Activated T-helper 17 cell treated with anti-CD3 and anti-CD28 coated beads, Interleukin-2, amount 50 U/mL, for 72 hours (primary cell): ENCODE measurements at regions not wholly inside any gene's neighbourhood (a gene's known extent, or its start where the extent isn't known, plus 50 kb on each side); places are given as distances from the start of the nearest gene placed in this dataset.

Source experiments
- ATAC-seq: fragments of 150-1000 bp; cut with Tn5 transposase; replicated peaks from 2 replicates; pipeline ENCODE4 v1.10.0; 2021; ENCODE audit warnings: mild to moderate bottlenecking, moderate library complexity
- H3K27ac Mint-ChIP-seq: one replicate; pipeline ENCODE4 v1.8.0; 2022; ENCODE audit warnings: mixed read lengths
- H3K27me3 Mint-ChIP-seq: one replicate; pipeline ENCODE4 v1.8.0; 2022; ENCODE audit warnings: mixed read lengths
- H3K36me3 Mint-ChIP-seq: one replicate; pipeline ENCODE4 v1.8.0; 2022; ENCODE audit warnings: low read depth, mild to moderate bottlenecking, mixed read lengths
- H3K4me1 Mint-ChIP-seq: one replicate; pipeline ENCODE4 v1.8.0; 2022; ENCODE audit warnings: mixed read lengths
- H3K4me3 Mint-ChIP-seq: one replicate; pipeline ENCODE4 v1.8.0; 2022; ENCODE audit warnings: mild to moderate bottlenecking, mixed read lengths
- H3K9me3 Mint-ChIP-seq: one replicate; pipeline ENCODE4 v1.8.0; 2022; ENCODE audit warnings: mixed read lengths

DNA sequence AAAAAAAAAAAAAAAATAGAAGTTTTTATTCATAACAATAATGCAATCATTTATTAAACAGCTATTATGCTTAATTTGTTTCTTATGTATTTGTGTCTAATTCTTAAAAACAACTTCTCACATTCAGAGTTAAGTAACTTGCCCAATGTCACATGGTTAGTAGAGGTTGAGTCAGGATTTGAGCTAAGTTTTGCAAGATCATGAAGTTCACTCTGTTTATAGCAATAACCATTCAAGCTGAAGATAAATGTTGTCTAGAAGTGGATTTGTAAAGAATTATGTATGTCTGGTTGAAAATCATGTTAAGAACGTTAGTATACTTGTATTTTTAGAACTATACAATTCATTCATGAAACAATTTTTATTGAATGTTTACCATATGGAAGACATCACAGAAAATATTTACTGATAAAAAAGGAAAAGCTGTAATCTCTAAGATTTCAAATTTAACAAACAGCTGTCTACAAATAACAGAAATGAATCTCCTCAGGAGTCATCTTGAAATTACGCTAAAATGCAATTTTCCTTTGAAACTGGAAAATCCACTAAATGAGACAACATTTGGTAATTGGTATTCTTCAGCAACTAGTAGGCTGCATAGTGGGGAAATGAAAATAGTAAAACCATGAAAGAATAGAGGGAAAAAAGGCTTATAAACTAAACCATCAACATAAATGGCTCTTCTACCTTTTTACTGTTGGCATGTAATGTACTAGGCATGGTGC, 70.5 kb upstream of the AHR start:
- ATAC-seq = no peak
- no peaks in the 10 kb centered on the region for H3K27me3 Mint-ChIP-seq
- peaks cover under 1% of the 10 kb centered on the region for H3K4me1 Mint-ChIP-seq
- peaks cover 5% of the 10 kb centered on the region for H3K9me3 Mint-ChIP-seq
- H3K4me3 Mint-ChIP-seq = no peak overlapping the region
- no peak overlapping the region for H3K27ac Mint-ChIP-seq
- H3K36me3 Mint-ChIP-seq = no peaks in the 10 kb centered on the region

DNA sequence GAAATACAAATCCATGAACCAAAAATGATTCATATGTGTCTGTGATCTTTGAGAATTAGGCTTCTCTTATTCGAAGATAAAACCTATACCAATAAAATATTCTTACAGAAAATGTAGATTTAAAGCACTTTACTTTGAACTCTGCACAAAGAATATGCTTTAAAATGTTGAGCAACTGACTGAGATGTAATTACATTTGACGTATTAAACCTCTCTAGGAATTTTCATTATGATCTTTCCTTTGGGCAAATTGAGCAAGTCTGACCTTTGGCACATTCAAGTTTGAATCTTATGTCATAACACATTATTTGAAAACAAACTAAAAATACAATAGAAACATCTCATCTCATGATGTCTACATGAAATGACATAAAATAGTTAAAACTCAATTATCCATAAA, 69.2 kb upstream of the AHR start:
- no peak for ATAC-seq
- Mint-ChIP-seq H3K4me1 (peaks cover 10% of the 10 kb centered on the region), H3K27ac (no peak overlapping the region), H3K9me3 (peaks cover 5% of the 10 kb centered on the region), H3K36me3 (peaks cover 2% of the 10 kb centered on the region), H3K27me3 (no peaks in the 10 kb centered on the region), H3K4me3 (no peak overlapping the region)

DNA sequence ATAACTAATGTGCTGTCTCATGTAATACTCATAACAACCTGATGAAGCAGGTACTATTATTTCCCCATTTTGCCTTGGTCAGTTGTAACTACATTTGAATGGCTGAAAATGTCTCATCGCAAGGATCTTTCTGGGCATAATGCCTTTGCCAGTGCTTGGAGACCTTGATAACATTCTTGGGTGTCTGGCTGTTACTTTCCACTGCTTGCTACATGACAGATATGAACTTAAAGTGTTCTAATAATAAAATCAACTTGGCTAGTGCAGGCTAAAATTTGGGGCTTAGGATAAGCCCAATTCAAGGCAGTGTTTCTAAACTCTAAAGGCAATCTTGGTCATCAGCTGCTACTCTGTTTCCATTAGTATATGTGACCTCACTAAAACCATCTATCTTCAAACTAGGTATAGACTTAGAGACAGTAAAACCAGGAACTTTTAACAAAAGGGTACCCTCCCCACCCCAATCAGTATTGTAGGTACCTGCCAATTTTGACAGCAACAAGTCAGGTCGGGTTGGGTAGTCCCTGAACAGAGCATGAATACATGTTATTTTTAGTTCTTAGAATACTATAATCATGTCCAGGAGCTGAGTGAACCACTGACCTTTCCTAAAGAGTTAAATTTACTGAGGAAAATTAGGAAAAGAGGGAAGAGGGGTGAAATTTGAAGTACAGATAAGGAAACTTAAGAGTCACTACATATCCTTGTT, 68.2 kb upstream of the AHR start:
- ATAC-seq = no peak
- Mint-ChIP-seq H3K27ac (no peak overlapping the region), H3K9me3 (peaks cover 5% of the 10 kb centered on the region), H3K27me3 (no peaks in the 10 kb centered on the region), H3K36me3 (peaks cover 12% of the 10 kb centered on the region), H3K4me1 (peaks cover 16% of the 10 kb centered on the region), H3K4me3 (no peak overlapping the region)

DNA sequence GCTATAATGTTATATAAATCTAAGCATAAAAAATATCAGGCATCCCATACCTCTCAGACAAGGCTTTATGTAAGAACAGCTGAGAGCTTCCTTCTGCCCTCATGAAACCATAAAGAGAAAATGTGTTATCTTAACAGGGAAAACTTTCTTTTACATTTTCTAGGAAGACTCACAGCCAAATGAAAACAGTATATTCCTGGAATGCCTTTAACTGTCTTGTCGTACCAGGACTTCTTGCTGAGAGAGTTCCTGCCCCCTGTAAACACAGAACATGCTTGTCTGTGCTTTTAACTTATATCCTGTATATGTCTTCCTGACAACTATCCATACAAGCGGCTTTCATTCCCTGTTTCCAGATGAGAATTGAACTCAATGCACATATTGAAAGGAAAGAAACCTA, 64.8 kb upstream of the AHR start:
- Mint-ChIP-seq H3K36me3 (peaks cover 12% of the 10 kb centered on the region), H3K4me1 (peaks cover 38% of the 10 kb centered on the region), H3K27ac (peak overlapping the region; percentile 96), H3K27me3 (no peaks in the 10 kb centered on the region), H3K4me3 (peak overlapping the region; percentile 84), H3K9me3 (peaks cover 9% of the 10 kb centered on the region)
- no peak for ATAC-seq

DNA sequence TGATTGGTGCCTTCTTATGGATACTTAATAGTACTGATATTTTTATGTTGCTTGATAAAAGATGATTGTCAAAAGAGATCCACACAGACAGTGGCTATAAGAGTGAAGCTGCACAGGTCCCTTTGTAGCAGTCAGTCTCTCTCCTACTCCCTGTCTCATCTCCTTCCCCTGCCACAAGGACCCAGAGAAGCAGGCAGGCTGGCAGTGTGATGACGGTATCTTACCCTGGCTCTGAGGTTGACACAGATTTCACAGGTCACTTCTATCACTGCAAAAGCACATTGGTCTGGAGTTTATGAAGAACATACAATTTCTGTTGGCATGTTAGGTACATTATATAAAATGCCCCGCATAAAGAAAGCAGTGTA, 64.4 kb upstream of the AHR start:
- Mint-ChIP-seq H3K27me3 (no peaks in the 10 kb centered on the region), H3K27ac (peak overlapping the region; percentile 96), H3K36me3 (peaks cover 12% of the 10 kb centered on the region), H3K4me1 (peaks cover 38% of the 10 kb centered on the region), H3K4me3 (peak overlapping the region; percentile 84), H3K9me3 (peaks cover 9% of the 10 kb centered on the region)
- ATAC-seq = peak; percentile 60

DNA sequence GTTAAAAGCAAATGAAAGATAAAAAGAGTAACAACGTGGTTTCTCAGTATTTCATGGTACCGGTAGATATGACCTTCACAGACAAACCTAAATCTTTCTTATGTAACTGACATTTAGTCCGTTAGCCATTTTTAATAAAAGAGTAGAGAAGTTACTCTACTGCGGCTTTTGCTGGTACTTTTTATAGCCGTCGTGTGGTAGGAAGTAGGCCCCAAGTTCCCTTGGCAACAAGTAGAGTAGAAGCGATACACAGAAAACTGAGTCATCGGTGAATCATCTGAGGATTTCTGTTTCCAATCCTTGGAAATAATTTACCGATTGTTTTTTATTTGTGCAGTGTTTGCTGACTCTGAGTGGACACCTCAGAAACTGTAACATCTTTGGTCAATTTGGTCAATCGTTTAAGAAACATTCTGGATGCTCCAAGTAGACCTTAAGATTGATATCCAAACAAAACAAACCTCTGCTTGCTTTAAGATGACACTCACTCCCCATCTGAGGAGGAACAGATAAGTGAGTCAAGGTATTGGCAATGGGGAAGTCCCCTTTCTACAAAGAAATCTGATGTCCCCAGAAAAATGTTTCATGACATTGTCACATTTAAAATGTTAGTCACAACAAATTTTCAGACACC, 63.9 kb upstream of the AHR start:
- H3K27me3 Mint-ChIP-seq = no peaks in the 10 kb centered on the region
- peaks cover 9% of the 10 kb centered on the region for H3K9me3 Mint-ChIP-seq
- H3K4me3 Mint-ChIP-seq = peak overlapping the region; percentile 84
- H3K27ac Mint-ChIP-seq = peak overlapping the region; percentile 96
- peaks cover 38% of the 10 kb centered on the region for H3K4me1 Mint-ChIP-seq
- peaks cover 12% of the 10 kb centered on the region for H3K36me3 Mint-ChIP-seq
- ATAC-seq = peak; percentile 89

DNA sequence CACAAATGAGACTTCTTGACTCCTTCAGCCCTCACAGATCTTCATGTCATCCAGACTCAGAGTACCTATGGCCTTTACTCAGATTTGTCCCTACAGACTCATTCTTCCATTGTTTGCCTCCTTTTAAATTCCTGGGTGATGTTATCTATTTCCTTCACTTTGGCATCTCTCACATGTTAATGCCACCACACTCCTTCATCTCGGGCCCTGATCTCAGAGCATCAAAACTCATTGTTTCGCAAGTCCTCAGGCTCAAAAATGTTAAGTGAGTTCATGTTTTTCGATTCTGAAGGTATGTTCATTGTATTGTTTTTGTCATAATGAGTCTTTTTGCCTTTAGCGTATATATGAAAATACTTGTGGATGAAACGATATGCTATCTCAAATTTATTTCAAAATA, 62.3 kb upstream of the AHR start:
- ATAC-seq = no peak
- Mint-ChIP-seq H3K27ac (peak overlapping the region; percentile 57), H3K9me3 (peaks cover 4% of the 10 kb centered on the region), H3K36me3 (peaks cover 12% of the 10 kb centered on the region), H3K4me3 (peak overlapping the region; percentile 84), H3K27me3 (no peaks in the 10 kb centered on the region), H3K4me1 (peaks cover 38% of the 10 kb centered on the region)

DNA sequence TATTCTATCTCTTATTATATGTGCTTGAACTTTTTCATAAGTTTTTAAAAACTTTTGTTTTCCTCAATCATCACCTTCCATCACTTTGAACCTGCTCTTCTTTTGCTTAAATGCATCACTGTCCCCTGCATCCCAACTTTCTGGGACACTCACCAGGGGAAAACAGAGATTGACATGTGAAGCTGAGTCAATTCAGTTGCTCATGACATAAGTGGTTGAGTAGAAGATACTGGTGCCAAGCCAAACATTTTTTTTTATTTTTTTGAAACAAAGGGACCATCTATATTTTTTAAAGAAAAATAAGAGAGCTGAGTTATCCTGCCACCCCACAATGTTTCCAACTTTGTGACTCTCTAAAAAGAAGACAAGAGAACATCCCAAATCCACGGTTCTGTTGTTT, 61.8 kb upstream of the AHR start:
- peak overlapping the region; percentile 63 for H3K27ac Mint-ChIP-seq
- no peaks in the 10 kb centered on the region for H3K27me3 Mint-ChIP-seq
- H3K4me1 Mint-ChIP-seq = peaks cover 38% of the 10 kb centered on the region
- no peak for ATAC-seq
- H3K4me3 Mint-ChIP-seq = peak overlapping the region; percentile 84
- H3K9me3 Mint-ChIP-seq = peaks cover 4% of the 10 kb centered on the region
- peaks cover 12% of the 10 kb centered on the region for H3K36me3 Mint-ChIP-seq

DNA sequence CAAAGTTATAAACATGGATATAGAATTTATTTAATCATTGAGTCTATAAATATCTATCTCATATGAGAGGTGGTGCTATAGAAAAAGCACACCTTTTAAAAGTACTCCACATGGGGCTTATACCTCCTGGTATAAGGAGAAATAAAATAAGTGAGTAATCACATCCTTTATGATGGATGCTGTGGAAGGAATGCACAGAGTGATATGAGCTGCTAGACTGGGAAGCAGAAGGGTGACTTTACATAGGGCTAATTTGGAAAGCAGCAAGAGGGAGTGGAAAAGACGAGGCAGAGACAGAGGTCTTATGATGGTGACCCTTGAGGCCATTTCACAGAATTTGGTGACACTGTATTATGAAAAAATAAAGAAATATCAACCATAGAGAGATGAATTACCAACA, 59.4 kb upstream of the AHR start:
- Mint-ChIP-seq H3K27ac (no peak overlapping the region), H3K4me1 (peaks cover 29% of the 10 kb centered on the region), H3K4me3 (no peak overlapping the region), H3K9me3 (peaks cover 4% of the 10 kb centered on the region), H3K36me3 (peaks cover 11% of the 10 kb centered on the region), H3K27me3 (no peaks in the 10 kb centered on the region)
- ATAC-seq = no peak

DNA sequence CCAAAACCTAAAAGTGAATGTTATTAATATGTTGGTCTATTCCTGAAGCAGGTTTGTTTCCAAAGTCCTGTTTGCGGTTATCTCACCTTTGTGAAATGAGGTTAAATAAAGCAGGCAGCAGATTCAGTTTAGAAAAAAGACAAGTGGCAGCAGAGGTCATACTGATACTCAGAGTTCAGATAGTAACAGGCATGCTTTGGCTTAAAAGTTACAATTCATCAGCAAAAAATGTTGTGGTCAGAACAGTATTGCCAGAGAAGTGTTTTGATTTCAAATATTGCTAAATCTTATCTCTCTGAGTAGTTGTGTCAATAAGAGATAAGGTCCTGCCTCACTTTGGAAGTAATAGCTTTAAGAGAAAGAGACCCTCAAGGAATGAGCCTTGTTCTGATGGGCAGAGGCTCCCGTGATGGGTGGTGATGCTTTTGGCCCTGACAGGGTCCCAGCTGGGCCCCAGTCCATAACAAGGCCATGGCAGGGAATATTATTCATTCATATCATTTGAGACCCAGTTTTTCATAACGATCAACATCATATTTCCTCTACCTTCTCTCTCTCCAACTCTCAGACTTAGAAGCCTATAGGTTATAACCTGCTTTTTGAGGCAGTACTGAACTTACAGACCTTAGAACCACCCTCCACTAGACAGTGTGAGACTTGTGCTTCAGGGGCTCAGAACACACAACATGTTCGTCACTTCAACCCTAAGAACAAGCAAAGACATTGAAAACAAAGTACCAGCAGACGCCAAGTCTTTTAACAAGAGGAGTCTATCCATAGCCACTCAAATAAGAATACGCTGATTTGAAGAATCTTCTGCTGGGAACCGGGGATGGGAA, 58.5 kb upstream of the AHR start:
- Mint-ChIP-seq H3K9me3 (peaks cover 4% of the 10 kb centered on the region), H3K27ac (no peak overlapping the region), H3K36me3 (peaks cover 2% of the 10 kb centered on the region), H3K4me1 (peaks cover 25% of the 10 kb centered on the region), H3K27me3 (no peaks in the 10 kb centered on the region), H3K4me3 (no peak overlapping the region)
- no peak for ATAC-seq

DNA sequence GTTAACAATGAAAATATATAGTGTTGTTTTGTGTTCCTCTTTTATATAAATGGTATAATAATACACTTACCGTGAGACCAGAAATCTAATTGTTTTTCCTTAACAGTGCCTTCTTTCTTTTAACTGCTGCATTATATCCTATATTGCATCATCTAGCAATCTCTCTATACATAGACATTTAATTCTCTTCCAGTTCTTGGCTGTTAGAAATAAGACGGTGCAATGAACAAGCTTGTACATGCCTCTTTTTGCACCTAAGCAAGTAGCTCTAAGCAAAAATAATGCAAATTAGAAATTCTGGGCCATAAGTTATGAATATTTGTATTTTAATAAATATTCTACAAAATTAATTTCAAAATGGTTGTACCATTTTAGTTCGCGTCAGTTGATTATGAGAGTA, 55.9 kb upstream of the AHR start:
- Mint-ChIP-seq H3K9me3 (peaks cover 4% of the 10 kb centered on the region), H3K4me3 (no peak overlapping the region), H3K36me3 (no peaks in the 10 kb centered on the region), H3K27ac (no peak overlapping the region), H3K27me3 (no peaks in the 10 kb centered on the region), H3K4me1 (peaks cover 5% of the 10 kb centered on the region)
- ATAC-seq = no peak

DNA sequence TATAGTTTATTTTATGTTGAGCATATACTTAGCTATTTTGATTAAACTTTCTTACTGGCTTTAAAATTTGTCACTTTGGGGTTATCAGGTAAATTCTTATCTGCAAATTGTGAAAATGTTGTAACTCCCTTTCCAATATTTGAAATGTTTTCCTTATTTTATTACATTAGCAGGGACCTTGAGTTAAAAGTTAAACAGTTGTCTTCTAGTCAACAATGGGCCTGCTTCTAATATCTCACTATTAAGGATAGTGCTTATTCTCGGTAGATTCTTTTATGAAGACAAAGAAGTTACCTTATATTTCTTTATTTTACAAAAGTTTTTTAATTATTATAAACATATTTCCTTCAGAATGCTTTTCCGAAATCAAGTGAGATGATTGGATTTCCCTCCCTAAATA, 53.7 kb upstream of the AHR start:
- ATAC-seq = no peak
- Mint-ChIP-seq H3K27ac (no peak overlapping the region), H3K4me3 (no peak overlapping the region), H3K36me3 (no peaks in the 10 kb centered on the region), H3K4me1 (no peaks in the 10 kb centered on the region), H3K27me3 (no peaks in the 10 kb centered on the region), H3K9me3 (no peaks in the 10 kb centered on the region)

DNA sequence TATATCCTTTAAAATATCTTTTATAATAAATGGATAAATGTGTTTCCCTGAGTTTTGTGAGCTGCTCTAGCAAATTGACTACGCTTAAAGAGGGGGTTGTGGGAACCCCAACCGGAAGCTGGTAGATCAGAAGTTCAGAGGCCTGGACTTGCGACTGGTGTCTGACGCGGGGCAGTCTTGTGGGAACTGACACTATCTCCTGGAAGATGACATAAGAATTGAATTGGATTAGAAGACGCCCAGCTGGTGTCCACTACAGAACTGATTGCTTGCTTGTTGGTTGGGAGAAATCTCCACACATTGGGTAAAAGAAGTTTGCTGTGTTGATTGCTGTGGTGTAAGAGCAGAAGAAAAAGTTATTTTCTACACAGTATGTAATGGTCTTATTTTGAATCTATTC, 51.1 kb upstream of the AHR start:
- no peak overlapping the region for H3K27ac Mint-ChIP-seq
- H3K9me3 Mint-ChIP-seq = no peaks in the 10 kb centered on the region
- no peak overlapping the region for H3K4me3 Mint-ChIP-seq
- no peak for ATAC-seq
- H3K27me3 Mint-ChIP-seq = no peaks in the 10 kb centered on the region
- no peaks in the 10 kb centered on the region for H3K4me1 Mint-ChIP-seq
- no peaks in the 10 kb centered on the region for H3K36me3 Mint-ChIP-seq

DNA sequence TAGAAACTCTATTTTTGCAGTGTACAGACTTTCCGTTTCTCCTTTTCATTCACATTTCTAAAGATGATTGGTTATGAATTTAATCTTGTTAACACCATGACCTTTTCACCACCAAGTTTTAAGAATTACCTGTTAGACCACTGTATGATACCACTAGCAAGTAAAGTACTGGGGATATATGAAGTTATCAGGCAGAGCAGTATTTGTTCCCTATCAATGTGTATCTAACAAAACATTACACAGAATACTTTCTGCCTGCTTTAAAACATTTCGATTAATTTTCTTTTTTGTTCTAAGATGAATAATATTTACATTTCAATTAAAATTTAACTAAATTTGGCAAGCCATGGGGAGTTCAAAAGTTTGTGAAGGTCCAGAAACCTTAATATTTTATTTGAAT, 49.9 kb upstream of the AHR start:
- ATAC-seq = no peak

More for the DNA sequence above, 49.9 kb upstream of the AHR start:
- Mint-ChIP-seq H3K27me3 (no peaks in the 10 kb centered on the region), H3K4me1 (no peaks in the 10 kb centered on the region), H3K9me3 (peaks cover 5% of the 10 kb centered on the region), H3K36me3 (no peaks in the 10 kb centered on the region), H3K4me3 (no peak overlapping the region), H3K27ac (no peak overlapping the region)
